NB4 (cell line): ENCODE measurements at regions not wholly inside any gene's neighbourhood (a gene's known extent, or its start where the extent isn't known, plus 50 kb on each side); places are given as distances from the start of the nearest gene placed in this dataset.

Experiments used
- DNase-seq: peaks from one replicate; pipeline ENCODE4 v3.0.0; 2010; ENCODE audit warnings: low read depth
- H3K4me3 ChIP-seq: one replicate; pipeline ENCODE4 v1.5.1; 2011; ENCODE audit warnings: mild to moderate bottlenecking, low read depth, low read length, moderate library complexity
- MAX ChIP-seq: IDR thresholded peaks from 2 replicates; pipeline ENCODE4 v1.6.1; 2011; ENCODE audit warnings: low read depth, low read length
- MYC ChIP-seq: IDR thresholded peaks from 2 replicates; pipeline ENCODE4 v1.6.1; 2011; ENCODE audit warnings: low read depth, low read length
- POLR2A ChIP-seq: IDR thresholded peaks from 2 replicates; pipeline ENCODE4 v1.6.1; 2011; ENCODE audit warnings: mild to moderate bottlenecking; ENCODE audit not compliant: insufficient read length; ENCODE audit errors: extremely low read depth
- TF ChIP-seq, protein P1 (sequence below): IDR thresholded peaks from one replicate; pipeline ENCODE4 v1.5.1; 2012; ENCODE audit warnings: low read depth, low read length

- TF ChIP-seq POLR2A (no peak), MYC (no peak), MAX (no peak)
- TF ChIP-seq, protein P1, sequence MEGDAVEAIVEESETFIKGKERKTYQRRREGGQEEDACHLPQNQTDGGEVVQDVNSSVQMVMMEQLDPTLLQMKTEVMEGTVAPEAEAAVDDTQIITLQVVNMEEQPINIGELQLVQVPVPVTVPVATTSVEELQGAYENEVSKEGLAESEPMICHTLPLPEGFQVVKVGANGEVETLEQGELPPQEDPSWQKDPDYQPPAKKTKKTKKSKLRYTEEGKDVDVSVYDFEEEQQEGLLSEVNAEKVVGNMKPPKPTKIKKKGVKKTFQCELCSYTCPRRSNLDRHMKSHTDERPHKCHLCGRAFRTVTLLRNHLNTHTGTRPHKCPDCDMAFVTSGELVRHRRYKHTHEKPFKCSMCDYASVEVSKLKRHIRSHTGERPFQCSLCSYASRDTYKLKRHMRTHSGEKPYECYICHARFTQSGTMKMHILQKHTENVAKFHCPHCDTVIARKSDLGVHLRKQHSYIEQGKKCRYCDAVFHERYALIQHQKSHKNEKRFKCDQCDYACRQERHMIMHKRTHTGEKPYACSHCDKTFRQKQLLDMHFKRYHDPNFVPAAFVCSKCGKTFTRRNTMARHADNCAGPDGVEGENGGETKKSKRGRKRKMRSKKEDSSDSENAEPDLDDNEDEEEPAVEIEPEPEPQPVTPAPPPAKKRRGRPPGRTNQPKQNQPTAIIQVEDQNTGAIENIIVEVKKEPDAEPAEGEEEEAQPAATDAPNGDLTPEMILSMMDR: no peak
- no peak overlapping the region for H3K4me3 ChIP-seq
- no peak for DNase-seq
Measured at GRCh38 chr3:4147556-4148118, 155.5 kb upstream of the SETMAR start.

- DNase-seq: no peak
- no peak overlapping the region for H3K4me3 ChIP-seq
- TF ChIP-seq MYC (no peak), POLR2A (no peak), MAX (no peak)
- TF ChIP-seq, protein P1: no peak
Measured at GRCh38 chr3:4149296-4149695, 153.9 kb upstream of the SETMAR start.

DNA sequence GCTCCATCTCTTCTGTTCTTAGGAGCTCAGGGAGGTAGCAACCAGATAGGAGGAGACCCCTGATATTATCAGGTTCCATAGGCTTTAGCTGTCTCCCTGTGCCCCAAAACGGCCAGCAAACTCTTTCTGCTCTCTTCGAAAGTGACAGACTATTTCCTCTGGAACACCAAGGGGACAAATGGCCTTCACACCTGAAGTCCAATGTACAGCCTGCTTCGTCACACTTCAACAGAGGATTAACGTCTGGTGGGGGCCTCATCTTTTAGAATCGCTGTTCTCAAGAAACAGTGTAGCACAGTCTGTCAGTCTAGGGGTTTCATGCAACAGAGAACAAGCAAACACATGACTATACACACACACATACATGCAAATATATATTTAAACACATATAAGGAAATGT, 152.4 kb upstream of the SETMAR start:
- no peak overlapping the region for H3K4me3 ChIP-seq
- no peak for DNase-seq
- TF ChIP-seq, protein P1: no peak
- no peak for TF ChIP-seq MYC
- TF ChIP-seq POLR2A: no peak

DNA sequence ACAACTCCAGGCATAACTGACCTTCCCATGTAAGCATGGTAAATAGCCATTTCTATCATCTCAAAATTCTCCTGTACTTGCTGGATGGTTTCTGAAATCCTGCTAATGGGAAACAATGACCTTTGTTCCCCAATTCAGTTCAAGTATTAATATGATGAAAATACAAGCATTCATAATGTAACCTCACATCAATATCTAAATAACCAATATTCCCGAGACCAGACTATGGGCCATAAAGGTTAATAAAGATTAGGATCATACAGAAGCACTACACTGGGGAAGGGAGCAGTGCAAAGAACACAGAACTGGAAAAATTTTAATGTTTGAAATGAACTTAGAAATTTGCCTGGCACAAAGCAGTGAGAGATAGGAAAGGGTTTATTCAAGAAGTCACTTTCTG, 151.3 kb upstream of the SETMAR start:
- TF ChIP-seq POLR2A (no peak), MYC (no peak), MAX (no peak)
- TF ChIP-seq, protein P1: no peak
- no peak overlapping the region for H3K4me3 ChIP-seq
- DNase-seq: no peak

GRCh38 chr3:4153771-4154170, 149.4 kb upstream of the SETMAR start:
- H3K4me3 ChIP-seq: no peak overlapping the region
- TF ChIP-seq, protein P1: no peak
- no peak for TF ChIP-seq POLR2A
- TF ChIP-seq MYC: no peak
- no peak for TF ChIP-seq MAX
- DNase-seq: no peak

GRCh38 chr3:4158329-4158728, 144.8 kb upstream of the SETMAR start:
- no peak for DNase-seq
- no peak overlapping the region for H3K4me3 ChIP-seq
- TF ChIP-seq MYC (no peak), MAX (no peak), POLR2A (no peak)
- TF ChIP-seq, protein P1: no peak
